HG02623 (cell line): ENCODE measurements at regions not wholly inside any gene's neighbourhood (a gene's known extent, or its start where the extent isn't known, plus 50 kb on each side); places are given as distances from the start of the nearest gene placed in this dataset.
"Not testable (repeated sequence)": the region's sequence is repeated elsewhere in the genome, so short reads cannot be mapped to it uniquely, and the experiment has no call there.

Experiments
- ATAC-seq: cut with Tn5 transposase; IDR thresholded peaks from one replicate; pipeline ENCODE4 v1.9.1; 2021; ENCODE audit warnings: moderate library complexity; ENCODE audit not compliant: unreplicated experiment

DNA sequence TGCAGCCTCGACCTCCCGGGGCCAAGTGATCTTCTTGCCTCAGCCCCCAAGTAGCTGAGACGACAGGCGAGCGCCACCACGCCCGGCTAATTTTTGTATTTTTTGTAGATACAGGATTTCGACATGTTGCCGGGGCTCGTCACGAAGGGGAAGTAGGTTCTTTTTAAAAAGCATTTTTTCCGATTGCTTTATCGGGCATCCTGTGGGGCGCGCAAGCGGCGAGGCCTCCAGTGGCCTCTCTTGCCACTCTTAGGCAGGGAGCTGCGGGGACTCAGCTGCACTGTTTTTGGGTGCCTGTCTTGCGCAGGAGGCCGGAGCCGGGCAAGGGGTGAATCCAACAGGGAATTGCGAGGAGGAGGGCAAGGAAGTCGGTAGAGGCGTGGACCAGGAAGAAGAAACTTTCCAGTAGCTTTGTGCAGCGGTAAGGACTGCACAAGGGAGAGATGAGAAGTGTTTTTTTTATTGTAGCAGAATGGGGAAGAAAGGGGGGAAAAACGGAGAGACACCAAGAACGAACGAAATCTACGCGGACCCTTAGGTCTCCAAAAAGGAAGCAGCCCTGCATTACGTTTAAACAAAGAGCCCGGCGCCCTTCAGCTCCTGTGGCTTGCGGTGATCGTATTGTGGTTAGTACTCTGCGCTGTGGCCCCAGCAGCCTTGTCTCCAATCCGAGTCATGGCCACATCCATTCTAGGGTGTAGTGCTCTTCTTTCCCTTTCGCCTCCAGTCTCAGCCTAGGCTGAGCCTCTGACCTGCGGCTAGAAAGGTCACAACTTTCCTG, 164.8 kb downstream of the PPIAL4G start:
- ATAC-seq = no peak

DNA sequence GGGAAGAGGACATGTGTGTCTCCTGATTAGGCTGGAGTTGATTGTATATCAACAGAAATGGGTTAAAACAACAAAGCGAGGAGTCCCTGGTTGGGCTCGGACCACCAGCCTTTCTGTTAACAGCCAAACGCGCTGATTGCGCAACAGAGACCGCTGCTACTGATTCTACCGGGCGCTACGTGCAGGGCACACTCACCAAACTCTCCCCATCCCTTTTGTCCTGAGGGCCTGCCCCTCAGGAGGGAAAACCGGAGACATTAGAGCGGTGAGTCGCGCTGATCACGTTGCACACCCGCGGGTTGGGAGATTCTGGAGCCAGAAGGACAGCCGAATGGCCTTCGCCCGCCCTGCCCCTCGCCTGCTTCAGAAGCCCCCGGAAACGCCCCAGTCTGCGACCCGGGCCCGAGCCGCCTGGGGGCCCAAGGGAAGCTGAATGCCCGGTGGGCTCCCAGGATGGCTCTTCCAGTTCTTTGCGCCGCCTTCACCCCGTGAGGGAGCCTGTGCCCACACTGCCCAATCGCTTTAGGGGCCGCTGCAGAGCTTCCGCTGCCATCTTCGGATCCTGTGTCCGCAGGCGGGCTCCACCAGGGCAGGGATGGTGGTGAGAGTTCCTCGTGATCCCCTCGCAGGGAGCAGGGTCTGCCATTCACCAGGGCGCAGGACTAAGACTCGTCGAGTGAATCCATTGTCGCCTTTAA, 165.4 kb upstream of the NBPF11 start:
- no peak for ATAC-seq

DNA sequence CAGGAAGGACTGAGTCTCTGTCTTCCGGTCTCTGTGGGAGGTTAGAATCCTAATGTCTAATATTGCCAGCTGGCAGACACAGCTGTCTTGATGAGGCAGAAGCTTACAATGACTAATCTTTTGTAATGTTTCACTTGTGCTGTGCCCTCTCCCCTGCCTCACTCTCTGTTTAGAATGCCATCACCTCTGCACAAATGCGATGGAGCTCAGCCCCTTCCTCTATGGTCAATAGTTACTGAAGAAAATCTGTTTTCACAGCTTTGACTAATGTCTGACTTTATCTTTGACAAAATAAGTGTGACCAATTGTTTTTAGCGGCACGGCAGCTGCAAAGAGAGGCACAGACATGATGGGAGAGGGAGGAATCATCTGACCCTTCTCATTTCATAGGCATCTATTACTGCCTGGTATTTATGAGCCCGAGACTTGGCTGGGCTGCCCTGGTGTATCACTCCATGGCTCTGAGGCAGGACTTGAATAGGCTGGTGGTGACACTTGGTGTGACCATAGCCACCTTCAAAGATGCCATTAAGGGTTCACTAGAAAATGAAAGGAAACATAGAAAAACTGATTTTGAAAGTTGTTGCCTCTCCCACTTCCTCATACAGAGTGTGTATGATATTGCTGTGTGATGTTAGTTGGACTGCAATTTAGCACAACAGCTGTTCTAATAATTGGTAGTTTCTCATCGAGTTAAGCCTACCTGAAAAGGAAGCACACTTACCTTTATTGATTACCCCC, 163.2 kb upstream of the NBPF11 start:
- no peak for ATAC-seq

DNA sequence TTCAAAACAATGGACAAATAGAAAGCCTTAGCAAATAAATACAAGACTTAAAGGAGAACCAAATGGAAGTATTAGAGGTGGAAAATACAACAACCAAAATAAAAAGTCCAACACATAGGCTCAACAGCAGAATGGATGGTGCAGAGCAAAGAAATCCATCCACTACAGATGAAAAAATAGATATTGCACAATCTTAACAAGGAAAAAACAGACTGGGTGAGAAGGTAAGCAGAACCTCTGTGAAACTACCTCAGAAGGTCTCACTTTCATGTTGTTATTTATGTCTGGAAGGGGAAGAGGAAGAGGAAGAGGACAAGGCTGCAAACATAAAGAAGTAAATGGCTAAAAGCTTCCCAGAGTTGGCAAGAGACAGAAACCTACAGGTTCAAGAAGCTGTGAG, 158.7 kb upstream of the NBPF11 start:
- ATAC-seq = no peak

DNA sequence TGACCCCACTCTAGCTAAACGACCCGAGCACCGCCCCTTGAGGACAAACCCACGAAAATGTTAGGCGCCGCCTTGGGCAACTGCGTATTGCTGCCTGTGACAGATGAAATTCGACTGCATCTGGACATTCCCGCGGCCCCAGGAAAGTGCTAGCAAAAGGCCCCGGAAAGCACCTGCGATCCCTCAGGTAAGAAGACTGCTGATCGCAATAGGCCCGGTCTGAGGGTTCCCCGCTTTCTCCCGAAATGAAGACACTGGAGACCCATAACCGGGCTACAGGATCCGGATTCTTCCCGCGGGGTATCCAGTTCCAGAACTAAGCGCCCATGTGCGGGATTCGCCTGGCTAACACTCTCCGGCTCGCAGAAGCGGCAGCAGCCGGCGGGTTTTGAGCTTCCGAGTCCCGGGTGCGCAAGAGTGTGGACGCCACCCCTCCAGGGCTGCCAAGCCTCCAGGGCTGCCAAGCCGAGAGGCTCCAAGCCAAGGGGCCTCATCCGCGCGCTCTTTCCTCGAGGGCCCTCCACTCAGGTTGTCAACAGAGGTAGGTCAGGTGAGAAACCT, 157.9 kb upstream of the NBPF11 start:
- no peak for ATAC-seq

DNA sequence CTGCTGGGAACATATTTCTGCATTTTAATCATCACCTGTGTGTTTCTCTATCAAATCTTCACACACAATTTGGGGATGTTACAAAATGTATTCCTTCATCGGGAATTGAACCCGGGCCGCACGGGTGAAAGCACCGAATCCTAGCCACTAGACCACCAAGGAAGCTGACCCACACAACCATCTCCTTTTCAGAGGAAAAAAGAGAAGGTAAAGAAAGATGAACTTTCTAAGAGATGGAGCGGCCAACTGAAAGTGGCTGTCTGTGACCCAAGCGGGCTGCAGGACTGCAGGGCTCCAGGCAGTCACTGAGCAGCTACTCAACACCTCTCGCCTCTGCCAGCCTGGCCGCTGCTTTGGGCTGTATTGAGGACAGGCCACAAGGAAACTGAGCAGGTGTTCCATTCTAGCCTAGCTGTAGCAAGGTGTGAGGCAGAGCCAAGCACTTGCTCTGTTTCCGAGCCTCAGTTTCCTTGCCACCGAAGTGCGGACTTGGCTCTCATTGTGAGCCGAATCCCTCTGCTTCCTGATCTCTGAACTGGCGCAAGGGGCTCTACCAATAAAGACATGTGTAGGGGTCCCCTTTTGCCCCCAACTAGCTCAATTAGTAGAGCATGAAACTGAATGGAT, 156.9 kb upstream of the NBPF11 start:
- ATAC-seq = no peak

DNA sequence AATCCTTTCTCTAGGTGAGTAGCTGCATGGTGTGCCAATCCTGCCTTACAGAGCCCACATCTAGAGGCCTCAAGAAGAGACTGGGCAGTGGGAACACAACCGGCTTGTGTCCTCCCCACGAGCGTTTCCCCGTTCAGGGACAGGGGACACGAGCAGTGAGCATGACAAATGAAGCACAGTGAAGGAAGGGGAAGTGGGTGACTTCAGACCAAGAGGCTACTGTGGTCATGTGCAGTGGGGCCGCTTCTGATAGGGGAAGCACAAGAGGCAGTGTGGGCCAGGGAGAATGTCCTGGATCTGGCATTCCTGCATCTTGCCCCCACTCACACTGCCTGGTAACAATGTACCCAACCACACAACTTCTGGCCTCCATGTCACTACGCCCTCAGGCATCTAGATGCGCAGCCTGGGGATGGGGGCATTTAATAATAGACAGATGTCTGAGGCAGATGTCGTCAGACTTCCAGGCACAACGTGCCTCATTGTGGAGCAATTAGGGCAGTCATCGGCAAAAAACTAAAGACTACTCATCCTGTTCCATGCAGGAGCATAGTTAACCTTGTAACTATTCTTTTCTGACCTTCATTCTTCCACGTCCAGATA, 155.6 kb upstream of the NBPF11 start:
- no peak for ATAC-seq

DNA sequence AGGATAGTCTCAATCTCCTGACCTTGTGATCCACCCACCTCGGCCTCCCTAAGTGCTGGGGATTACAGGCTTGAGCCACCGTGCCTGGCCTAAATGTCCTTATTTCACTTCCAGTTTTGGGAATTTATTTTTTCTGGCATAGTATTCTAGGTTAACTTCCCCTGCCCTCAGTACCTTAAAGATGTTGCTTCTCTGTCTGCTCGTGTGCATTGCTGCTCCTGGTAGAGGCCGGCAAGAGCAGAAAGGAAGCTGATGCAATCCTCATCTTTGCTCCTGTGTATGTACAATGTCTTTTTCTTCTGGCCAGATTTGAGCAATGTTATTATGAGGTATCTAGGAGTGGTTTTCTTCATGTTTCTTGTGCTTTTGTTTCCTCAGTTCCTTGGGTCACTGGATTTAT, 152.9 kb upstream of the NBPF11 start:
- ATAC-seq = not testable (repeated sequence)

DNA sequence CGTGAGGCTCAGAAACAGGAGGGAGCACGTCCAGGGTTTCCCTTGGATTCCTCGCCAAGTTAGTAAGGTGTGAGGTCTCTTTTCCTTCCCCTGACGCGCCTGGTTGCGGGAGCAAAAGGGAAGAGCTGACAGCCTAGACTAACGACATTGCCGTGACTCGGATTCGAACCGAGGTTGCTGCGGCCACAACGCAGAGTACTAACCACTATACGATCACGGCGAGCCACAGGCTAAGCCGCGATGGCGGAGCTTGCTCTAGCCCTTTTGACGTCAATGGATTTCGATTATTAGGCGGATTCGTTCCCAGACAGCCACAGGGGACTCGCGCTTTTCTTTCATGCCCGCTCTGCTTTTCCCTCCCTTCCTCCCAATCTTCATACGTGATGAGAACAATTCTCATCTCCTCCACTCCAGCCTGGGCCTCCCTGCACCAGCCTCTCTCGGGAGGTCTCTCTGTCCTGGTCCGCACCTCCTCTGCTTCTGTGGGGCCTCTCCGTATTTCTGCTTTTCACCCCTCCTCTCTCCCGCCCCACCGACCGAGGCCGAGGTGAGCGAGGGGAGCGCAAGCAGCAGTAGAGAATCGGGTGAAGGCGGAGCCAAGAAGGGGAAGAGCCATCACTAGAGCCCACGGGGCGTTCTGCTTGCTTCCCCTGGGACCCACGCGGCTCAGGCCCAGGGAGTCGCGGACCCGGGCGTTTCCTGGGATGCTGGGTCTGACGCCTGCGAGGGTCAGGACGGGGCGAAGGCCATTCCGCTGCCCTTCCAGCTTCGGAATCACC, 150.7 kb upstream of the NBPF11 start:
- not testable (repeated sequence) for ATAC-seq

DNA sequence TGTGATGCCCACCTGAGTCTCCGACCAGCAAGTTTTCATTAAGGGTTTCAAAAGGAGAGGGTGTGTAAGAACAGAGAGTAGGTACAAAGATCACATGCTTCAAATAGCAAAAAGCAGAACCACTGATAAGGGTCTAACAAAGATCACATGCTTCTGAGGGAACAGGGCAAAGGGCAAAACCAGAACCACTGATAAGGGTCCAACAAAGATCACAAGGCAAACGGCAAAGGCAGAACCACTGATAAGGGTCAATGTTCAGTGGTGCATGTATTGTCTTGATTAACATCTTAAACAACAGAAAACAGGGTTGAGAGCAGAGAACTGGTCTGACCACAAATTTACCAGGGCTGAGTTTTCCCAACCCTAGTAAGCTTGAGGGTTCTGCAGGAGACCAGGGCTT, 145.8 kb upstream of the NBPF11 start:
- ATAC-seq = not testable (repeated sequence)

DNA sequence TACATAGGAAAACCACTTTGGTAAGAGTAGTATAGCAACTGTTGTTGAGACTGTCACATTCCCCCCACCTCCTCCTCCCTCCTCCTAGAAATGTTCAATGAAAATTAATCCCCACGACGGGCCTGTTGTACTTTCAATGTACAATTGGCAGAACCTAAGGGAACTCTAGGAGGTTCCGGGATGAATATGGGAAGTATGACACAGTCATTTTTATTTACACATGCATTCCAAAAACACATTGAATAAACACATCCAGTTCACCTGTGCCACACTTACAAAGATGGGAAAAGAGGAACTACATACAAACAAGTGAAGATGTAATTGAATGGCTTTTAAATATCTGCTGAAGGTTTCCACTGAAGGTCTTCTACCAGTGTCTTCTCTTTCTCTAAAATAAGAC, 144.4 kb upstream of the NBPF11 start:
- ATAC-seq = no peak

DNA sequence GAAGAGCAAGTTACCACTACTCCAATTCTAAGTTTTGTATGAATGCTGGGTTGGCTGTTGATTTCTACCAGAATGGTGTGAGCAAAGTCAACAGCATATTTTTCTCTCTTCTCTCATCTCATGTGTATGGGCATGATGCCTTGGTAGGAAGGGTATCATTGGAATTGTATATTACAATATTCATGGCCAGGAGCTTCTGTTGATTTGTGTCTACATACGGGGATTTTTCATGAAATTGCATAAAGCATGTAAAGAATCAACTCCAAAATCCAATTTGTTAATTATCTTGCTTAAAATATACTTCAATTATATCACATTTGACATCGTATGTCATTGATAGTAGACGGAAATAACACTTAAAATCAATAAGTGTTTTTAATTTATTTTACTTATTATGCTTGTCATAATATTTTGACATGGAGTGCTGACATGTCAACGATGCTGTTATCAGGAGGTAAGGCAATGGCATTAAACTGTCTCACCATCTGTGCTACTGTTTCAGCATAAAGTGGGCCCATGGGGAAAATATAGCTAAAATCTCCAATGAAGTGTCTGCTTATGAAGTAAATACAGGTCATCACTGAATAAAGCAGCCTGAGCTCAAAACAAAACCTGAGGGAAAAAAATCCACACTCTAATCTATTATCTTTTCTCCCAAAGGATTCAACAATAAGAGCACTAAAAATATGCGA, 142.2 kb upstream of the NBPF11 start:
- ATAC-seq = no peak

DNA sequence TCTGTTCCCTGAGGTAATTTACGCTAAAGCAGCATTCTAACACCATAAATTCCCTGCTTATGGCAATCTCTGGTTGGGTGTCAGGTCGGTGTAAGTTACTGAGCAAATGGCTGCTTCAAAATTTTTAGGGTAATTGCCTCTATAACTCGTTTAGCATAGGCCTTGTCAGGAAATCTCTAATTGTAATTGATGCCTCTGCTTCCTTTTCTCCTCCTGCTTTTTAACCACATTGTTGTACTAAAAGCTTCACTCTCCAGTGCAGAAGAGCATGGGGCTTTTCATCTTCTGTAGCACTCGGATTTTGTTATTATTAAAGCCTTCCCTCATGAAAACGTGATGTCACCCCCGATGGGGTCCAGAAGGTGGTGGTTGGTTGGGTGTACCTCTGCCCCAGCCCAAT, 141.6 kb upstream of the NBPF11 start:
- no peak for ATAC-seq

DNA sequence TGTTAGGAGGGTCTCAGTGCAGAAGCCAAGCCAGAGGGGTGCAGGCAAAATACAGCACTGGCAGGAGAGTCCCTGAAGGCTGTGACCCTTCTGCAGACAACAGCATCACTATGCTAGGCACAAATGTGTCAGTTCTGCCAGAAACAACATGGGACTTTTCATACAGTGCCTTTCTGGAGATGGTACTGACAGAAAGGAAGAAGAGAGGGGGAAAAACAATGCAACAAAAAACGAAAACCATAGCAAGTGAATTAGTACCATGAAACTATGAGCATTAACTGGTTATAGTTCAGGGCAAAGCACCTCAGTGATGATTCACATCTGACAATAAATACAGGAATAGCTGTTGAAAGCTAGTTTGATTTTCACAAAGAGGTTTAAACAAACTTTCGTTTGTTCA, 140.8 kb upstream of the NBPF11 start:
- ATAC-seq = no peak

DNA sequence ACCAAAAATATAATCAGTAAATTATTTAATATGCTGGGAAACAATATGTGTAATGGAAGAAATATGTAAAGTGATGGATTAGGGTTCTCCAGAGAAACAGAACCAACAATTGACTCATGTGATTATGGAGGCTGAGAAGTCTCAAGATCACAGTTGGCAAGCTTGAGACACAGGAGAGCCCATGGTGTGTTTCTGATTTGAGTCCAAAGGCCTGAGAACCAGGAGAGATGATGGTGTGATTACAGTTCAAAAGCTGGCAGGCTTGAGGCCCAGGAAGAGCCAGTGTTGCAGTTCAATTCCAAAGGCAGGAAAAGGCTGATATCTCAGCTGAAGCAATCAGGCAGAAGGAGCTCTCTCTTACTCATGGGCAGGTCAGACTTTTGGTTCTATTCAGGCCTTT, 138.8 kb upstream of the NBPF11 start:
- ATAC-seq = no peak

DNA sequence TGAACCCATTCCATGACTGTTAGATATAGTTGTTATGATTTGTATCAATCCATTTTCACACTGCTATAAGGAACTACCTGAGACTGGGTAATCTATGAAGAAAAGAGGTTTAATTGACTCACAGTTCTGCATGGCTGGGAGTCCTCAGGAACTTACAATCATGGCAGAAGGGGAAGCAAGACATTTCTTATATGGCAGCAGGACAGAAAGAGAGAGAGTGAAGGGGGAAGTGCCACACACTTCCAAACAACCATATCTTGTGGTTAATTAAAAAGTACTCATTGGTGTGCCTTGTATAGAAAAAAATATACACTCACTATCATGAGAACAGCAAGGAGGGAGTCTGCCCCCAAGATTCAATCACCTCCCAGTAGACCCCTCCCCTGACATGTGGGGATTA, 137.6 kb upstream of the NBPF11 start:
- ATAC-seq = no peak

DNA sequence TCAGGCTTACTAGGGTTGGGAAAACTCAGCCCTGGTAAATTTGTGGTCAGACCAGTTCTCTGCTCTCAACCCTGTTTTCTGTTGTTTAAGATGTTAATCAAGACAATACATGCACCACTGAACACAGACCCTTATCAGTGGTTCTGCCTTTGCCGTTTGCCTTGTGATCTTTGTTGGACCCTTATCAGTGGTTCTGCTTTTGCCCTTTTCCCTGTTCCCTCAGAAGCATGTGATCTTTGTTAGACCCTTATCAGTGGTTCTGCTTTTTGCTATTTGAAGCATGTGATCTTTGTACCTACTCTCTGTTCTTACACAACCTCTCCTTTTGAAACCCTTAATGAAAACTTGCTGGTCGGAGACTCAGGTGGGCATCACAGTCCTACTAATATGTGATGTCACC, 133.9 kb upstream of the NBPF11 start:
- ATAC-seq = not testable (repeated sequence)

DNA sequence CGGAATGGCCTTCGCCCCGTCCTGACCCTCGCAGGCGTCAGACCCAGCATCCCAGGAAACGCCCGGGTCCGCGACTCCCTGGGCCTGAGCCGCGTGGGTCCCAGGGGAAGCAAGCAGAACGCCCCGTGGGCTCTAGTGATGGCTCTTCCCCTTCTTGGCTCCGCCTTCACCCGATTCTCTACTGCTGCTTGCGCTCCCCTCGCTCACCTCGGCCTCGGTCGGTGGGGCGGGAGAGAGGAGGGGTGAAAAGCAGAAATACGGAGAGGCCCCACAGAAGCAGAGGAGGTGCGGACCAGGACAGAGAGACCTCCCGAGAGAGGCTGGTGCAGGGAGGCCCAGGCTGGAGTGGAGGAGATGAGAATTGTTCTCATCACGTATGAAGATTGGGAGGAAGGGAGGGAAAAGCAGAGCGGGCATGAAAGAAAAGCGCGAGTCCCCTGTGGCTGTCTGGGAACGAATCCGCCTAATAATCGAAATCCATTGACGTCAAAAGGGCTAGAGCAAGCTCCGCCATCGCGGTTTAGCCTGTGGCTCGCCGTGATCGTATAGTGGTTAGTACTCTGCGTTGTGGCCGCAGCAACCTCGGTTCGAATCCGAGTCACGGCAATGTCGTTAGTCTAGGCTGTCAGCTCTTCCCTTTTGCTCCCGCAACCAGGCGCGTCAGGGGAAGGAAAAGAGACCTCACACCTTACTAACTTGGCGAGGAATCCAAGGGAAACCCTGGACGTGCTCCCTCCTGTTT, 128.9 kb upstream of the NBPF11 start:
- peak; percentile 58 for ATAC-seq
